ENCODE measurements at regions not wholly inside any gene's neighbourhood (a gene's known extent, or its start where the extent isn't known, plus 50 kb on each side); places are given as distances from the start of the nearest gene placed in this dataset.

DNA sequence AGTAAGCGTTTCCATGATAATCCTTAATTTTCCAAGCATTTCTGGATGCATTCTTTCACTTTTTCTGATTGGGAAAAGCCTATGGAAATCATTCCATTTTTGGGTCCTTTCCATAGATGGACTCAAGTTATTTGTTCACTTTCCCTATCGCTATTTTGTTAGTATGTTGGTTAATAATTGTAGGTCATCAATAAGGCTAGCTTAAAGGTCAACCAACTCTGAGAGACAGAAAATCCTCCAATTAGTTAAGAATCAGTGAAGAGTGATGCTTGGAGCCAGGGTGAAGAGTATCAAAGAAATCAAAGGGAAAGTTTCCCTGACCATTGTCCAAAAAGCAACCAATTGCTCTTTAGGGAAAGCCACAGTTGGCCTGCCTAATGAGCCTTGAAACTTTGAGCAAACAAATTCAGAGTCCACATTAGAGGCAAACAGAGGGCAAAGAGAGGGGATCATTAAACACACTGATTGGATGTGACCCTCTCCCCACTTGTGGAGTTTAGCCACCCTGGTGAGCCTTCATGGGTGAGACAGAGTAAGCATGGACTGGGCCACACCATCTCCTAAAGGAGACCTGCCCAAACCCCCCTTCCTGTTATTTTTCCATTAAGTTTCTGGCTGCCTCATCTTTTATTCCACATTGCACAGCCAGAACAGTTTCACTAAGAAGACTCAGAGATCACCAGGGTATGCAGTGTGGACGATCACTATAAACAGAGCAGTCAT is 133.4 kb upstream of the DYNLRB2 start:
- no peaks in the 10 kb centered on the region for H3K9me3 ChIP-seq (ENCODE audit: control insufficient read depth, low read depth, low read length)
- H2BK12ac ChIP-seq (ENCODE audit: insufficient read length, low read depth, low read length), result no peak overlapping the region
- no peak overlapping the region for H3K18ac ChIP-seq (ENCODE audit: insufficient read length, low read depth, low read length)
- H3K27me3 ChIP-seq (ENCODE audit: insufficient read depth, low read length), result no peaks in the 10 kb centered on the region
- H4K91ac ChIP-seq (ENCODE audit: insufficient read length, low read depth, low read length), result no peak overlapping the region
- no peak overlapping the region for H2BK120ac ChIP-seq (ENCODE audit: low read depth, low read length, poor library complexity, severe bottlenecking)
- H3K79me1 ChIP-seq (ENCODE audit: insufficient read depth, low read depth, low read length, poor library complexity, severe bottlenecking), result no peaks in the 10 kb centered on the region
- no peak overlapping the region for H4K8ac ChIP-seq (replicated peaks; ENCODE audit: insufficient read length, low read depth, low read length)
- no peak for TF ChIP-seq CTCF (conservative IDR thresholded peaks at IDR 0.05)
- no peak for DNase-seq
- H4K20me1 ChIP-seq (ENCODE audit: control insufficient read depth, insufficient read depth, insufficient read length), result no peaks in the 10 kb centered on the region
- no peak overlapping the region for H2BK15ac ChIP-seq (ENCODE audit: low read depth, low read length)
- no peak overlapping the region for H3K27ac Mint-ChIP-seq
- peaks cover 15% of the 10 kb centered on the region; the same call in 1 of the 2 replicates for H3K27me3 Mint-ChIP-seq (ENCODE audit: low read depth)
- no peak overlapping the region for H3K56ac ChIP-seq (ENCODE audit: insufficient read length, low read depth, low read length)
- H3K14ac ChIP-seq (ENCODE audit: insufficient read depth, low read length), result no peak overlapping the region
- H4K5ac ChIP-seq (ENCODE audit: insufficient read length, low read depth, low read length), result no peak overlapping the region
- H3K4me3 Mint-ChIP-seq, result no peak overlapping the region
- H3K23ac ChIP-seq (ENCODE audit: insufficient read length, low read depth, low read length), result no peak overlapping the region
- H3K4me2 ChIP-seq (ENCODE audit: insufficient read depth, insufficient read length, low read length), result no peak overlapping the region
- no peak overlapping the region for H3K4ac ChIP-seq (ENCODE audit: low read depth, low read length)
- no peak overlapping the region for H3K9ac ChIP-seq (ENCODE audit: extremely low read depth, insufficient read length, low read length)
- no peak overlapping the region for H2BK5ac ChIP-seq (ENCODE audit: insufficient read length, low read length)
- H2BK20ac ChIP-seq (ENCODE audit: low read depth, low read length, poor library complexity, severe bottlenecking), result no peak overlapping the region
- no peaks in the 10 kb centered on the region for H3K36me3 Mint-ChIP-seq (ENCODE audit: insufficient read depth in 1 of 3, low read depth in 3 of 3)
- H3K4me1 ChIP-seq (ENCODE audit: insufficient read depth, low read length), result no peaks in the 10 kb centered on the region
- H3K79me2 ChIP-seq (ENCODE audit: insufficient read depth, low read length), result no peaks in the 10 kb centered on the region
- no peak overlapping the region for H2AK5ac ChIP-seq (ENCODE audit: insufficient read length, low read length)
- no peak overlapping the region for H3T11ph ChIP-seq (ENCODE audit: low read length)
- no peak overlapping the region for H2AFZ ChIP-seq (ENCODE audit: low read length)
- no CpG with 5 or more reads among the region's 3 CpGs for WGBS (ENCODE audit: extremely low coverage, insufficient read length, low lambda C conversion rate)
- no peaks in the 10 kb centered on the region for H3K4me1 Mint-ChIP-seq
- no peaks in the 10 kb centered on the region for H3K9me3 Mint-ChIP-seq
- H3K23me2 ChIP-seq (ENCODE audit: insufficient read length, low read depth, low read length, poor library complexity, severe bottlenecking), result no peaks in the 10 kb centered on the region
- H3K27ac ChIP-seq (ENCODE audit: insufficient read length, low read depth, low read length), result no peak overlapping the region

Data from H9 (cell line).